Keratinocyte (primary cell): ENCODE measurements at regions not wholly inside any gene's neighbourhood (a gene's known extent, or its start where the extent isn't known, plus 50 kb on each side); places are given as distances from the start of the nearest gene placed in this dataset.

ENCODE experiments used
- DNase-seq: peaks from one replicate; pipeline ENCODE4 v3.0.0-alpha.2; 2011; ENCODE audit warnings: low read depth, missing footprints, low spot score
- FAIRE-seq: peaks from 2 replicates; lab custom pipeline; 2011; peaks lifted over from hg19 to GRCh38; lab: Jason Lieb, UNC
- H2AFZ ChIP-seq: 2 replicates; pipeline ENCODE4 v1.6.0; 2012; ENCODE audit warnings: low read length, control low read depth, inconsistent platforms; ENCODE audit not compliant: control insufficient read depth
- H3K27ac ChIP-seq: 2 replicates; pipeline ENCODE4 v1.5.1; 2011; ENCODE audit warnings: low read length; ENCODE audit not compliant: control insufficient read depth, insufficient read depth
- H3K27me3 ChIP-seq: 3 replicates; pipeline ENCODE4 v1.6.0; 2011; ENCODE audit warnings: low read length; ENCODE audit not compliant: control insufficient read depth, insufficient read depth; ENCODE audit errors: extremely low read depth
- H3K36me3 ChIP-seq, 2 experiments: 2 replicates in 1 of 2; 3 replicates in 1 of 2; pipeline ENCODE4 v1.5.1; 2011; ENCODE audit warnings: low read length in 2 of 2, mild to moderate bottlenecking in 1 of 2; ENCODE audit not compliant: control insufficient read depth in 2 of 2, insufficient read depth in 2 of 2; ENCODE audit errors: extremely low read depth in 1 of 2
- H3K4me1 ChIP-seq: 3 replicates; pipeline ENCODE4 v1.5.1; 2011; ENCODE audit warnings: low read length; ENCODE audit not compliant: control insufficient read depth, insufficient read depth; ENCODE audit errors: extremely low read depth
- H3K4me2 ChIP-seq: 3 replicates; pipeline ENCODE4 v1.6.0; 2011; ENCODE audit warnings: low read depth, low read length; ENCODE audit not compliant: control insufficient read depth, insufficient read depth; ENCODE audit errors: extremely low read depth
- H3K4me3 ChIP-seq, 3 experiments: fragments of 200-600 bp in 1 of 3; sonication (generic) in 1 of 3; 2 replicates in 2 of 3; 3 replicates in 1 of 3; pipeline ENCODE4 v1.5.1; 2011 to 2016; ENCODE audit warnings: low read length in 3 of 3, mild to moderate bottlenecking in 3 of 3, control low read depth in 2 of 3, inconsistent platforms in 1 of 3, low read depth in 1 of 3, mixed read lengths in 1 of 3, mixed run types in 1 of 3, moderate library complexity in 1 of 3; ENCODE audit not compliant: control insufficient read depth in 2 of 3, insufficient read depth in 2 of 3; ENCODE audit errors: extremely low read depth in 1 of 3
- H3K79me2 ChIP-seq: 2 replicates; pipeline ENCODE4 v1.6.0; 2012; ENCODE audit warnings: low read length; ENCODE audit not compliant: control insufficient read depth, insufficient read depth
- H3K9ac ChIP-seq: 3 replicates; pipeline ENCODE4 v1.6.0; 2011; ENCODE audit warnings: low read length; ENCODE audit not compliant: control insufficient read depth, insufficient read depth; ENCODE audit errors: extremely low read depth
- H3K9me1 ChIP-seq: 3 replicates; pipeline ENCODE4 v1.6.0; 2011; ENCODE audit warnings: low read length; ENCODE audit not compliant: control insufficient read depth, insufficient read depth; ENCODE audit errors: extremely low read depth
- H3K9me3 ChIP-seq: 2 replicates; pipeline ENCODE4 v1.5.1; 2012; ENCODE audit warnings: low read depth, low read length; ENCODE audit not compliant: control insufficient read depth
- H4K20me1 ChIP-seq: 3 replicates; pipeline ENCODE4 v1.6.0; 2011; ENCODE audit warnings: low read length; ENCODE audit not compliant: control insufficient read depth, insufficient read depth; ENCODE audit errors: extremely low read depth
- EZH2 ChIP-seq: IDR thresholded peaks from one replicate; pipeline ENCODE4 v1.6.1; 2012; ENCODE audit warnings: inconsistent platforms, mild to moderate bottlenecking, low read length, moderate library complexity
- dilution Hi-C: fragments of 300-500 bp; cut with MboI; formaldehyde crosslinking; loops from one replicate; pipeline ENCODE4 v1.7.0; 2020; ENCODE audit warnings: low sequenced_read_pairs; ENCODE audit not compliant: extremely low pct_ligation_motif_present
- TF ChIP-seq, protein P1 (sequence below), 3 experiments: IDR thresholded peaks in 1 of 3; conservative IDR thresholded peaks in 1 of 3; optimal IDR thresholded peaks in 1 of 3; 2 replicates in 2 of 3; 3 replicates in 1 of 3; pipeline versions ENCODE3 to v1.5.1; 2011; ENCODE audit warnings: low read length in 3 of 3, mild to moderate bottlenecking in 3 of 3, moderate library complexity in 2 of 3, control low read depth in 1 of 3, inconsistent platforms in 1 of 3; ENCODE audit not compliant: insufficient read depth in 2 of 3; ENCODE audit errors: extremely low read depth in 1 of 3

DNA sequence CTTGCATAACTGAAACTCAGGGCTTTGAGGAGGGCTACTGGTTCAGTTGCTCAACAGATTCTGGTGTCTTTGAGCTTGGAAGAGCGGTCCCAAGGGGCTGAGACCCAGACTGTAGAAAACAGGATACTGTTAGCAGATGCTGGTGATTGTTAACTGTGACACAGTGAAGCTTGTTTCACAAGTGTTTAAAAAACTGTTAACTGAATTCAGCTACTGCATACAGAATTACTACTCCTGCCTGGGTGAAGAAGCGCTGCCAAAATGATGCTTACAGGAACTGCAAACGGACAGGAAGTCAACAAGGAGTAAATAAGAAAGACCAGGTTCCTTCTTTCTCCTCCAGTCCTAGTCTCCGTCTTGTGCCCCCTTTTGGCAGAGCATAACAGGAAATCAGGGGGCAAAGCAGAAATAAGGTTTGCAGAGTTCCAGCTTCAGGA, 195.3 kb upstream of the USP25 start:
- no peaks in the 10 kb centered on the region for H3K36me3 ChIP-seq
- no peak overlapping the region for H3K4me2 ChIP-seq
- no peaks in the 10 kb centered on the region for H3K4me1 ChIP-seq
- H3K9me3 ChIP-seq = no peaks in the 10 kb centered on the region
- H3K79me2 ChIP-seq = no peaks in the 10 kb centered on the region
- DNase-seq (no peak), FAIRE-seq (no peak)
- H2AFZ ChIP-seq = no peak overlapping the region
- H3K4me3 ChIP-seq = no peak overlapping the region
- H4K20me1 ChIP-seq = no peaks in the 10 kb centered on the region
- no peak overlapping the region for H3K9ac ChIP-seq
- H3K9me1 ChIP-seq = no peaks in the 10 kb centered on the region
- no peak overlapping the region for H3K27ac ChIP-seq
- no peak for TF ChIP-seq EZH2
- TF ChIP-seq, protein P1, sequence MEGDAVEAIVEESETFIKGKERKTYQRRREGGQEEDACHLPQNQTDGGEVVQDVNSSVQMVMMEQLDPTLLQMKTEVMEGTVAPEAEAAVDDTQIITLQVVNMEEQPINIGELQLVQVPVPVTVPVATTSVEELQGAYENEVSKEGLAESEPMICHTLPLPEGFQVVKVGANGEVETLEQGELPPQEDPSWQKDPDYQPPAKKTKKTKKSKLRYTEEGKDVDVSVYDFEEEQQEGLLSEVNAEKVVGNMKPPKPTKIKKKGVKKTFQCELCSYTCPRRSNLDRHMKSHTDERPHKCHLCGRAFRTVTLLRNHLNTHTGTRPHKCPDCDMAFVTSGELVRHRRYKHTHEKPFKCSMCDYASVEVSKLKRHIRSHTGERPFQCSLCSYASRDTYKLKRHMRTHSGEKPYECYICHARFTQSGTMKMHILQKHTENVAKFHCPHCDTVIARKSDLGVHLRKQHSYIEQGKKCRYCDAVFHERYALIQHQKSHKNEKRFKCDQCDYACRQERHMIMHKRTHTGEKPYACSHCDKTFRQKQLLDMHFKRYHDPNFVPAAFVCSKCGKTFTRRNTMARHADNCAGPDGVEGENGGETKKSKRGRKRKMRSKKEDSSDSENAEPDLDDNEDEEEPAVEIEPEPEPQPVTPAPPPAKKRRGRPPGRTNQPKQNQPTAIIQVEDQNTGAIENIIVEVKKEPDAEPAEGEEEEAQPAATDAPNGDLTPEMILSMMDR (optimal IDR thresholded peaks at IDR 0.05 in 1 of 3, IDR thresholded peaks at IDR 0.05 in 1 of 3, conservative IDR thresholded peaks at IDR 0.05 in 1 of 3; ENCODE audit: extremely low read depth in 1 of 3, insufficient read depth in 2 of 3, low read length in 3 of 3) = no peak
- dilution Hi-C loops = no loop called here
- peaks cover 26% of the 10 kb centered on the region for H3K27me3 ChIP-seq

DNA sequence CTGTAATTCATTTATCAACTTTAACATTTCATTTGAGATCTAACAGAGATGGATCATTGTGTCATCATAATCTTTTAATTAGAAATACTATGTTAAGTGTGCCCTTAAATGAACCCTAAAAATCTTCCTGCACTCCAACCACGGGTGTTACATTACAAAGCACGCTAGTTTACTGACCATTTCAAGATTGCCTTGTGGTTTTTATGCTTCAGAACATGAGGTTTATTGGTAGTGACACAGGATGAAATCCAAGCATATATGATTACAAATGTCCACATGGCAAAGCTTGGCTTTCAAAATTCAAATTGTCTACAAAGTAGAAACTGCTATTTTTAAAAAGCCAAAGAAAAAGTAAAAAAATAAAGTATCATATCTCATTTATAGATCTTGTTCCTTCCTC, 190.4 kb upstream of the USP25 start:
- TF ChIP-seq, protein P1 (optimal IDR thresholded peaks at IDR 0.05 in 1 of 3, IDR thresholded peaks at IDR 0.05 in 1 of 3, conservative IDR thresholded peaks at IDR 0.05 in 1 of 3; ENCODE audit: extremely low read depth in 1 of 3, insufficient read depth in 2 of 3, low read length in 3 of 3) = no peak
- no peak for TF ChIP-seq EZH2
- dilution Hi-C loops = no loop called here
- H3K27me3 ChIP-seq = peaks cover 8% of the 10 kb centered on the region

More for the DNA sequence above, 190.4 kb upstream of the USP25 start:
- H4K20me1 ChIP-seq = no peaks in the 10 kb centered on the region
- no peaks in the 10 kb centered on the region for H3K4me1 ChIP-seq
- no peaks in the 10 kb centered on the region for H3K36me3 ChIP-seq
- no peak overlapping the region for H3K9ac ChIP-seq
- no peak overlapping the region for H3K4me3 ChIP-seq
- DNase-seq = no peak
- H3K79me2 ChIP-seq = no peaks in the 10 kb centered on the region
- no peak overlapping the region for H3K27ac ChIP-seq
- H3K4me2 ChIP-seq = no peak overlapping the region
- no peaks in the 10 kb centered on the region for H3K9me3 ChIP-seq
- H2AFZ ChIP-seq = no peak overlapping the region
- FAIRE-seq = no peak
- H3K9me1 ChIP-seq = no peaks in the 10 kb centered on the region
